Fibroblast of skin of right biceps (primary cell): ENCODE measurements at regions not wholly inside any gene's neighbourhood (a gene's known extent, or its start where the extent isn't known, plus 50 kb on each side); places are given as distances from the start of the nearest gene placed in this dataset.
"Not testable (repeated sequence)": the region's sequence is repeated elsewhere in the genome, so short reads cannot be mapped to it uniquely, and the experiment has no call there.

Experiments used
- DNase-seq: peaks from one replicate; pipeline ENCODE4 v3.0.0-alpha.2; 2013

- DNase-seq: no peak
Observed at GRCh38 chrX:555725-556666, 74.6 kb upstream of the SHOX start.

- not testable (repeated sequence) for DNase-seq
Observed at GRCh38 chrX:557601-558000, 73.0 kb upstream of the SHOX start.

GRCh38 chrX:559282-559681 lies 71.3 kb upstream of the SHOX start:
- not testable (repeated sequence) for DNase-seq

GRCh38 chrX:567891-568290 lies 62.7 kb upstream of the SHOX start:
- DNase-seq: no peak

- no peak for DNase-seq
Observed at GRCh38 chrX:568311-568710, 62.3 kb upstream of the SHOX start.

GRCh38 chrX:572538-573124 lies 58.0 kb upstream of the SHOX start:
- DNase-seq: no peak

- DNase-seq: no peak
Observed at GRCh38 chrX:574251-574650, 56.3 kb upstream of the SHOX start.

- no peak for DNase-seq
Observed at GRCh38 chrX:574830-575229, 55.8 kb upstream of the SHOX start.

- DNase-seq: no peak
Observed at GRCh38 chrX:576904-577560, 53.6 kb upstream of the SHOX start.

- no peak for DNase-seq
Observed at GRCh38 chrX:578531-578930, 52.1 kb upstream of the SHOX start.

- no peak for DNase-seq
Observed at GRCh38 chrX:580030-580429, 50.6 kb upstream of the SHOX start.
